Adrenal gland (tissue), 9 donors: ENCODE measurements at regions not wholly inside any gene's neighbourhood (a gene's known extent, or its start where the extent isn't known, plus 50 kb on each side); places are given as distances from the start of the nearest gene placed in this dataset.

Source experiments
- DNase-seq, 7 donors: peaks; one replicate each; pipeline ENCODE4 v3.0.0-alpha.2; 2019 to 2020
- H3K27ac ChIP-seq, 5 donors: fragments of 200-600 bp; sonication (generic) in 4 of 5; 1 replicate in 3 of 5; 2 replicates in 2 of 5; pipeline versions ENCODE4 v1.5.1 to v1.8.0; 2016 to 2020; ENCODE audit warnings: mild to moderate bottlenecking in 1 of 5
- H3K27me3 ChIP-seq: fragments of 200-600 bp; 2 replicates; pipeline ENCODE4 v1.8.0; 2021
- H3K36me3 ChIP-seq, 2 donors: fragments of 200-600 bp; replicated peaks in 1 of 2; 1 replicate in 1 of 2; 2 replicates in 1 of 2; pipeline versions ENCODE4 v1.5.1 to v1.8.0; 2018 to 2022
- H3K4me1 ChIP-seq, 2 donors: fragments of 200-600 bp; replicated peaks in 1 of 2; 1 replicate in 1 of 2; 2 replicates in 1 of 2; pipeline versions ENCODE4 v1.5.1 to v1.8.0; 2018 to 2021
- H3K4me3 ChIP-seq, 4 donors: fragments of 200-600 bp; sonication (generic) in 3 of 4; one replicate each; pipeline ENCODE4 v1.5.1; 2016 to 2018
- H3K9me3 ChIP-seq, 3 donors: fragments of 200-600 bp; sonication (generic) in 1 of 3; replicated peaks in 1 of 3; 1 replicate in 2 of 3; 2 replicates in 1 of 3; pipeline versions ENCODE4 v1.5.1 to v1.8.0; 2016 to 2021
- POLR2A ChIP-seq, 2 donors: fragments of 450-650 bp; IDR thresholded peaks; one replicate each; pipeline ENCODE4 v1.6.1; 2017; ENCODE audit warnings: antibody characterized with exemption in 2 of 2, mild to moderate bottlenecking in 2 of 2, moderate library complexity in 1 of 2
- WGBS, 4 donors: extraction: QIAGEN DNeasy Blood & Tissue Kit in 2 of 4; methylation state at CpG; one replicate each; pipeline versions ENCODE4 v1.1.5 to v1.1.7; 2013 to 2017; 5-methylcytosine and 5-hydroxymethylcytosine counted together
- intact Hi-C, 2 donors: fragments of 100-400 bp; cut with DNase I; formaldehyde crosslinking; loops; one replicate each; pipeline versions ENCODE4 v1.14.1 to v1.15.0; 2022 to 2023
- TF ChIP-seq, protein P1 (sequence below), 6 experiments: fragments of 450-650 bp in 4 of 6; fragments of 200-600 bp in 2 of 6; sonication (generic) in 1 of 6; IDR thresholded peaks; 1 replicate in 5 of 6; 2 replicates in 1 of 6; pipeline versions ENCODE4 v1.5.1 to v1.8.0; 2016 to 2021; ENCODE audit warnings: antibody characterized with exemption in 6 of 6, mild to moderate bottlenecking in 2 of 6, moderate library complexity in 1 of 6
- donor health status: healthy with polysubstance abuse.
- donor health status: Bipolar disorder and iron deficiency.
- donor health status: DM: yes; HTN: yes; CAD: no.
- donor health status: DM: no; HTN: no; CAD: no.
- donor health status: DM: no; HTN: no; CAD: no.

DNA sequence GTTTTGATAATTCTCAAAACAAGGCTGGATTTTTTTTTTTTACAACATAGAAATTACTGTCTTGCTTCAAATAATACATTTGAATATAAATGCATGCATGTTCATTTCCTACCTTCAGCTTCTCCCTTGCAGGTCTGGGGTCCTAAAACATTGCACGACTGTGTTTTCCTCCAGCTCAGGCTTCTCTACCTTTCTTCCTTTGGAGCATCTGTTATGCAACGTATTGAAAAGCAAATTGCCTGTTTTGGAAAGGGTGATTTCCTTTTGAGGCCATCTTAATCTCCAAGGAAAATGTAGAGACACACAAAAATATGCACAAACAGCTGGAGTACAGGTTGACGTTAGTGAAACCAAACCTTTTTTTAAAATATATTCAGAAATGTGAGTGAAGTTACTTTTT, 115.6 kb upstream of the TLL1 start:
- no peaks in the 10 kb centered on the region for H3K4me1 ChIP-seq
- H3K9me3 ChIP-seq: no peaks in the 10 kb centered on the region
- no peak for DNase-seq
- H3K27ac ChIP-seq: no peak overlapping the region
- H3K27me3 ChIP-seq: no peaks in the 10 kb centered on the region
- TF ChIP-seq POLR2A (IDR thresholded peaks at IDR 0.05): no peak
- TF ChIP-seq, protein P1, sequence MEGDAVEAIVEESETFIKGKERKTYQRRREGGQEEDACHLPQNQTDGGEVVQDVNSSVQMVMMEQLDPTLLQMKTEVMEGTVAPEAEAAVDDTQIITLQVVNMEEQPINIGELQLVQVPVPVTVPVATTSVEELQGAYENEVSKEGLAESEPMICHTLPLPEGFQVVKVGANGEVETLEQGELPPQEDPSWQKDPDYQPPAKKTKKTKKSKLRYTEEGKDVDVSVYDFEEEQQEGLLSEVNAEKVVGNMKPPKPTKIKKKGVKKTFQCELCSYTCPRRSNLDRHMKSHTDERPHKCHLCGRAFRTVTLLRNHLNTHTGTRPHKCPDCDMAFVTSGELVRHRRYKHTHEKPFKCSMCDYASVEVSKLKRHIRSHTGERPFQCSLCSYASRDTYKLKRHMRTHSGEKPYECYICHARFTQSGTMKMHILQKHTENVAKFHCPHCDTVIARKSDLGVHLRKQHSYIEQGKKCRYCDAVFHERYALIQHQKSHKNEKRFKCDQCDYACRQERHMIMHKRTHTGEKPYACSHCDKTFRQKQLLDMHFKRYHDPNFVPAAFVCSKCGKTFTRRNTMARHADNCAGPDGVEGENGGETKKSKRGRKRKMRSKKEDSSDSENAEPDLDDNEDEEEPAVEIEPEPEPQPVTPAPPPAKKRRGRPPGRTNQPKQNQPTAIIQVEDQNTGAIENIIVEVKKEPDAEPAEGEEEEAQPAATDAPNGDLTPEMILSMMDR (IDR thresholded peaks at IDR 0.05): no peak
- intact Hi-C loops: no loop called here
- H3K4me3 ChIP-seq: no peak overlapping the region
- 42 to 47% (median 44%) methylated on average over 3 of the region's 3 CpGs for WGBS, 4 donors
- no peaks in the 10 kb centered on the region for H3K36me3 ChIP-seq

DNA sequence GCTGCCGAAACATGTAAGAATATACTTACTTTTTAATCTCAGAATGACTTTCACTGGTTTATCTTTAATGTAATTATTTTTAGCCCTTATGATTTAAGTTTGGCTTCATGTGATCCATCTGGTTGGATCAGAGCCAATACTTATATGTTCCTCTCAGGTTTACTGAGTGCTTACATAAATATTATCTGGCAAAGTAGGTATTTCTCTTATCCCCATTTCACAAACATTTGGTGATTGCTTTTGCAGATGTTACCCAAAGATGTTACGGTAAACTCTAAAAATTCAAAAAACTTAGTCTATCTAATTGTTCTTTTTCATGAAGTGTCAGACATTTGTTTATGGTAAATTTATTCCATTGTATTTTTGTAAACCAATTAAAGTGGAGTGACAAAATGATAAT, 115.0 kb upstream of the TLL1 start:
- TF ChIP-seq, protein P1 (IDR thresholded peaks at IDR 0.05): no peak
- TF ChIP-seq POLR2A (IDR thresholded peaks at IDR 0.05): no peak
- DNase-seq: no peak
- WGBS, 4 donors: 76 to 80% (median 78%) methylated on average over 2 of the region's 2 CpGs
- Histone ChIP-seq H3K4me3 (no peak overlapping the region), H3K27me3 (no peaks in the 10 kb centered on the region), H3K27ac (no peak overlapping the region), H3K9me3 (no peaks in the 10 kb centered on the region), H3K4me1 (no peaks in the 10 kb centered on the region), H3K36me3 (no peaks in the 10 kb centered on the region)
- intact Hi-C loops: no loop called here

DNA sequence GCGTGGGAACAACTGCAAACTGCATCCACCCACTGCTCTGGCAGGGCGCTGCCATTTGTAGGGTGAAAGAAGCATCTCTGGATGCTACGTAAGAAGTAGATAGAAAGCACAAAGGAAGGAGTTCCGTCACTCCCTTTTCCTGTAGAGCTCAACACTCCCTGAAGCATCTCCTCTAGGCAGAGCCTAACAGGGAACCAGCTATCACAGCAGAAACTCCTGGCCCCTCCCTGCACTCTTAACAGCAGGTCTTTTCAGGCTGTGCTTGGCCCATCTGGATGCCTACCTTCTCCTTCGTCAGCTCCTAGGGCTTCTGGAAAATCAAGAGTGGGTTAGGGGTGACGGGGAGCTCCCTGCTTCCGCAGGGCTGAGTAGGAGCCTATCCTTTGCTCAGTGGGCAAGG, 112.9 kb upstream of the TLL1 start:
- TF ChIP-seq, protein P1 (IDR thresholded peaks at IDR 0.05): no peak
- no peak for TF ChIP-seq POLR2A (IDR thresholded peaks at IDR 0.05)
- Histone ChIP-seq H3K4me3 (no peak overlapping the region), H3K9me3 (no peaks in the 10 kb centered on the region), H3K36me3 (no peaks in the 10 kb centered on the region), H3K4me1 (no peaks in the 10 kb centered on the region), H3K27me3 (no peaks in the 10 kb centered on the region), H3K27ac (no peak overlapping the region)
- DNase-seq: no peak
- 71 to 84% (median 76%) methylated on average over 6 to 7 of the region's 7 CpGs for WGBS, 4 donors
- intact Hi-C loops: no loop called here

DNA sequence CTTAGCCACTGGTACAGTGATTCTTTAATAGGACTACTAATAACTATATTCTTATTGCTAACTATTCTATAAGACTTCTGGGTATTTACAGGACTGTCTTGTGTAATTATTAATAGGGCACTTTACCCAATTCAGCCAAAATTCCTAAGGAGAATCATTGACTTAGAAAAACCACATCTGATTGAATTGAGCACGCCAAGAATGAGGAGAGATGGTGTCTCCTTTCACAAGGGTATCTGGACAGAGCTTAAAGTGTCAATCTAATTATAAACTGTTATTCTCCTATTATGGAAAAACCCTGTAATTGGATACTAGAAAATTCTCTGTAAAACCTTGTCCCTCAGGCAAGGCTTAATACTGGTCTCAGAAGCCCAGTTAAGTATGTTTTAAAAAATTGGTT, 111.1 kb upstream of the TLL1 start:
- H3K27me3 ChIP-seq: no peaks in the 10 kb centered on the region
- no peaks in the 10 kb centered on the region for H3K9me3 ChIP-seq
- no peaks in the 10 kb centered on the region for H3K4me1 ChIP-seq
- TF ChIP-seq, protein P1 (IDR thresholded peaks at IDR 0.05): no peak
- TF ChIP-seq POLR2A (IDR thresholded peaks at IDR 0.05): no peak
- H3K27ac ChIP-seq: no peak overlapping the region
- intact Hi-C loops: no loop called here
- no peak overlapping the region for H3K4me3 ChIP-seq
- DNase-seq: no peak
- H3K36me3 ChIP-seq: no peaks in the 10 kb centered on the region
- WGBS, 4 donors: 47 to 76% (median 65%) methylated on average over 1 of the region's 1 CpG
